GM23338 (cell line): ENCODE measurements at regions not wholly inside any gene's neighbourhood (a gene's known extent, or its start where the extent isn't known, plus 50 kb on each side); places are given as distances from the start of the nearest gene placed in this dataset.

Experiments used
- ATAC-seq: fragments of 200-7000 bp; cut with Tn5 transposase; 3 replicates; pipeline ENCODE4 v1.9.1; 2020
- DNase-seq: peaks from one replicate; pipeline ENCODE4 v3.0.0-alpha.2; 2015; ENCODE audit warnings: low spot score
- H2AFZ ChIP-seq: fragments of 200-600 bp; sonication (generic); 2 replicates; pipeline ENCODE4 v1.8.0; 2016; ENCODE audit warnings: antibody characterized with exemption, mild to moderate bottlenecking, moderate library complexity
- H3F3A ChIP-seq: fragments of 200-600 bp; sonication (generic); replicated peaks from 2 replicates; pipeline ENCODE4 v1.8.0; 2017; ENCODE audit warnings: antibody characterized with exemption, mixed run types, low read depth
- H3K27ac ChIP-seq: fragments of 200-600 bp; sonication (generic); 2 replicates; pipeline ENCODE4 v1.6.1; 2016; ENCODE audit warnings: low read depth
- H3K27me3 ChIP-seq: fragments of 200-600 bp; sonication (generic); 2 replicates; pipeline ENCODE4 v1.8.0; 2016; ENCODE audit warnings: mild to moderate bottlenecking, mixed run types, moderate library complexity; ENCODE audit not compliant: insufficient read depth
- H3K36me3 ChIP-seq: fragments of 200-600 bp; sonication (generic); 2 replicates; pipeline ENCODE4 v1.8.0; 2016; ENCODE audit warnings: mild to moderate bottlenecking; ENCODE audit not compliant: insufficient read depth
- H3K4me1 ChIP-seq: fragments of 200-600 bp; sonication (generic); 2 replicates; pipeline ENCODE4 v1.8.0; 2016; ENCODE audit warnings: mild to moderate bottlenecking, moderate library complexity; ENCODE audit not compliant: insufficient read depth
- H3K4me2 ChIP-seq: fragments of 200-600 bp; sonication (generic); 2 replicates; pipeline ENCODE4 v1.7.1; 2017; ENCODE audit warnings: mixed run types
- H3K4me3 ChIP-seq: fragments of 200-600 bp; sonication (generic); 2 replicates; pipeline ENCODE4 v1.6.1; 2016; ENCODE audit warnings: mixed run types
- H3K79me2 ChIP-seq: fragments of 200-600 bp; sonication (generic); replicated peaks from 2 replicates; pipeline ENCODE4 v1.8.0; 2017; ENCODE audit warnings: mild to moderate bottlenecking; ENCODE audit not compliant: insufficient read depth
- H3K9me2 ChIP-seq: fragments of 200-600 bp; sonication (generic); 2 replicates; pipeline ENCODE4 v1.8.0; 2017; ENCODE audit not compliant: insufficient read depth
- H4K20me1 ChIP-seq: fragments of 200-600 bp; sonication (generic); replicated peaks from 2 replicates; pipeline ENCODE4 v1.8.0; 2017; ENCODE audit warnings: mild to moderate bottlenecking; ENCODE audit not compliant: insufficient read depth
- H3K27ac Mint-ChIP-seq: 2 replicates; pipeline ENCODE4 v1.8.0; 2020; ENCODE audit warnings: inconsistent platforms, mild to moderate bottlenecking, moderate library complexity, mixed read lengths
- H3K27me3 Mint-ChIP-seq: 3 replicates; pipeline ENCODE4 v1.8.0; 2022; ENCODE audit warnings: low read depth, mild to moderate bottlenecking, moderate library complexity, mixed read lengths, inconsistent platforms; ENCODE audit not compliant: insufficient read depth, poor library complexity
- H3K36me3 Mint-ChIP-seq: 3 replicates; pipeline ENCODE4 v1.8.0; 2021; ENCODE audit warnings: low read depth, mild to moderate bottlenecking, inconsistent platforms, moderate library complexity, mixed read lengths
- H3K4me1 Mint-ChIP-seq: 3 replicates; pipeline ENCODE4 v1.8.0; 2020; ENCODE audit warnings: mild to moderate bottlenecking, inconsistent platforms, mixed read lengths
- H3K4me3 Mint-ChIP-seq: 3 replicates; pipeline ENCODE4 v1.8.0; 2021; ENCODE audit warnings: moderate library complexity, mild to moderate bottlenecking, inconsistent platforms, mixed read lengths
- H3K9me3 Mint-ChIP-seq: 3 replicates; pipeline ENCODE4 v1.8.0; 2020; ENCODE audit warnings: moderate library complexity, mild to moderate bottlenecking, inconsistent platforms, mixed read lengths
- CREB1 ChIP-seq: fragments of 250-450 bp; sonication (Bioruptor Pico); IDR thresholded peaks from 2 replicates; pipeline ENCODE4 v1.5.0; 2020; ENCODE audit warnings: low read depth, mild to moderate bottlenecking, moderate library complexity
- CTCF ChIP-seq, 2 experiments: fragments of 200-600 bp in 1 of 2; sonication (generic) in 1 of 2; conservative IDR thresholded peaks; 2 replicates each; pipeline versions ENCODE4 v1.5.1 to v1.6.1; 2016 to 2017; ENCODE audit warnings: antibody characterized with exemption in 2 of 2, low read depth in 2 of 2, mild to moderate bottlenecking in 2 of 2, moderate library complexity in 1 of 2
- EZH2 ChIP-seq: fragments of 200-600 bp; sonication (generic); IDR thresholded peaks from one replicate; pipeline ENCODE4 v1.8.0; 2017; ENCODE audit warnings: antibody characterized with exemption, mild to moderate bottlenecking, low read depth; ENCODE audit not compliant: unreplicated experiment
- EZH2phosphoT487 ChIP-seq: fragments of 200-600 bp; sonication (generic); IDR thresholded peaks from one replicate; pipeline ENCODE4 v1.8.1; 2018; ENCODE audit warnings: antibody characterized with exemption; ENCODE audit not compliant: unreplicated experiment
- JUNB ChIP-seq: IDR thresholded peaks from one replicate; pipeline ENCODE4 v1.6.1; 2016; ENCODE audit warnings: antibody characterized with exemption; ENCODE audit not compliant: unreplicated experiment
- POLR2AphosphoS5 ChIP-seq: IDR thresholded peaks from 2 replicates; pipeline ENCODE4 v1.6.1; 2016; ENCODE audit warnings: antibody characterized with exemption, low read depth
- REST ChIP-seq: IDR thresholded peaks from one replicate; pipeline ENCODE4 v1.6.1; 2018; ENCODE audit warnings: antibody characterized with exemption; ENCODE audit not compliant: unreplicated experiment
- ZNF114 ChIP-seq: fragments of 250-450 bp; sonication (Bioruptor Pico); IDR thresholded peaks from 2 replicates; pipeline ENCODE4 v1.5.0; 2020; ENCODE audit warnings: mild to moderate bottlenecking, moderate library complexity
- ZNF331 ChIP-seq: fragments of 250-450 bp; sonication (Bioruptor Pico); IDR thresholded peaks from 2 replicates; pipeline ENCODE4 v1.5.0; 2020; ENCODE audit warnings: low read depth, mild to moderate bottlenecking, moderate library complexity
- TF ChIP-seq, protein P1 (sequence below): fragments of 250-450 bp; sonication (Bioruptor Pico); IDR thresholded peaks from 2 replicates; pipeline ENCODE4 v1.5.0; 2020; ENCODE audit warnings: mild to moderate bottlenecking, moderate library complexity

- no peaks in the 10 kb centered on the region for H3K27me3 ChIP-seq
- H3K27ac ChIP-seq, result no peak overlapping the region
- H3K79me2 ChIP-seq, result no peaks in the 10 kb centered on the region
- no peaks in the 10 kb centered on the region for H3F3A ChIP-seq
- Mint-ChIP-seq H3K36me3 (peaks cover 3% of the 10 kb centered on the region; the same call in 2 of the 3 replicates), H3K27ac (no peak overlapping the region), H3K27me3 (no peaks in the 10 kb centered on the region), H3K4me3 (no peak overlapping the region), H3K9me3 (peaks cover 22% of the 10 kb centered on the region), H3K4me1 (peaks cover 10% of the 10 kb centered on the region)
- peak overlapping the region; percentile 74; the same call in 1 of the 2 replicates for H2AFZ ChIP-seq
- no peaks in the 10 kb centered on the region for H3K9me2 ChIP-seq
- no peaks in the 10 kb centered on the region for H3K4me1 ChIP-seq
- TF ChIP-seq CREB1 (CRISPR knock-in tag), result no peak
- no peak for TF ChIP-seq POLR2AphosphoS5
- no peak for TF ChIP-seq JUNB
- no peak for TF ChIP-seq EZH2
- TF ChIP-seq, protein P1, sequence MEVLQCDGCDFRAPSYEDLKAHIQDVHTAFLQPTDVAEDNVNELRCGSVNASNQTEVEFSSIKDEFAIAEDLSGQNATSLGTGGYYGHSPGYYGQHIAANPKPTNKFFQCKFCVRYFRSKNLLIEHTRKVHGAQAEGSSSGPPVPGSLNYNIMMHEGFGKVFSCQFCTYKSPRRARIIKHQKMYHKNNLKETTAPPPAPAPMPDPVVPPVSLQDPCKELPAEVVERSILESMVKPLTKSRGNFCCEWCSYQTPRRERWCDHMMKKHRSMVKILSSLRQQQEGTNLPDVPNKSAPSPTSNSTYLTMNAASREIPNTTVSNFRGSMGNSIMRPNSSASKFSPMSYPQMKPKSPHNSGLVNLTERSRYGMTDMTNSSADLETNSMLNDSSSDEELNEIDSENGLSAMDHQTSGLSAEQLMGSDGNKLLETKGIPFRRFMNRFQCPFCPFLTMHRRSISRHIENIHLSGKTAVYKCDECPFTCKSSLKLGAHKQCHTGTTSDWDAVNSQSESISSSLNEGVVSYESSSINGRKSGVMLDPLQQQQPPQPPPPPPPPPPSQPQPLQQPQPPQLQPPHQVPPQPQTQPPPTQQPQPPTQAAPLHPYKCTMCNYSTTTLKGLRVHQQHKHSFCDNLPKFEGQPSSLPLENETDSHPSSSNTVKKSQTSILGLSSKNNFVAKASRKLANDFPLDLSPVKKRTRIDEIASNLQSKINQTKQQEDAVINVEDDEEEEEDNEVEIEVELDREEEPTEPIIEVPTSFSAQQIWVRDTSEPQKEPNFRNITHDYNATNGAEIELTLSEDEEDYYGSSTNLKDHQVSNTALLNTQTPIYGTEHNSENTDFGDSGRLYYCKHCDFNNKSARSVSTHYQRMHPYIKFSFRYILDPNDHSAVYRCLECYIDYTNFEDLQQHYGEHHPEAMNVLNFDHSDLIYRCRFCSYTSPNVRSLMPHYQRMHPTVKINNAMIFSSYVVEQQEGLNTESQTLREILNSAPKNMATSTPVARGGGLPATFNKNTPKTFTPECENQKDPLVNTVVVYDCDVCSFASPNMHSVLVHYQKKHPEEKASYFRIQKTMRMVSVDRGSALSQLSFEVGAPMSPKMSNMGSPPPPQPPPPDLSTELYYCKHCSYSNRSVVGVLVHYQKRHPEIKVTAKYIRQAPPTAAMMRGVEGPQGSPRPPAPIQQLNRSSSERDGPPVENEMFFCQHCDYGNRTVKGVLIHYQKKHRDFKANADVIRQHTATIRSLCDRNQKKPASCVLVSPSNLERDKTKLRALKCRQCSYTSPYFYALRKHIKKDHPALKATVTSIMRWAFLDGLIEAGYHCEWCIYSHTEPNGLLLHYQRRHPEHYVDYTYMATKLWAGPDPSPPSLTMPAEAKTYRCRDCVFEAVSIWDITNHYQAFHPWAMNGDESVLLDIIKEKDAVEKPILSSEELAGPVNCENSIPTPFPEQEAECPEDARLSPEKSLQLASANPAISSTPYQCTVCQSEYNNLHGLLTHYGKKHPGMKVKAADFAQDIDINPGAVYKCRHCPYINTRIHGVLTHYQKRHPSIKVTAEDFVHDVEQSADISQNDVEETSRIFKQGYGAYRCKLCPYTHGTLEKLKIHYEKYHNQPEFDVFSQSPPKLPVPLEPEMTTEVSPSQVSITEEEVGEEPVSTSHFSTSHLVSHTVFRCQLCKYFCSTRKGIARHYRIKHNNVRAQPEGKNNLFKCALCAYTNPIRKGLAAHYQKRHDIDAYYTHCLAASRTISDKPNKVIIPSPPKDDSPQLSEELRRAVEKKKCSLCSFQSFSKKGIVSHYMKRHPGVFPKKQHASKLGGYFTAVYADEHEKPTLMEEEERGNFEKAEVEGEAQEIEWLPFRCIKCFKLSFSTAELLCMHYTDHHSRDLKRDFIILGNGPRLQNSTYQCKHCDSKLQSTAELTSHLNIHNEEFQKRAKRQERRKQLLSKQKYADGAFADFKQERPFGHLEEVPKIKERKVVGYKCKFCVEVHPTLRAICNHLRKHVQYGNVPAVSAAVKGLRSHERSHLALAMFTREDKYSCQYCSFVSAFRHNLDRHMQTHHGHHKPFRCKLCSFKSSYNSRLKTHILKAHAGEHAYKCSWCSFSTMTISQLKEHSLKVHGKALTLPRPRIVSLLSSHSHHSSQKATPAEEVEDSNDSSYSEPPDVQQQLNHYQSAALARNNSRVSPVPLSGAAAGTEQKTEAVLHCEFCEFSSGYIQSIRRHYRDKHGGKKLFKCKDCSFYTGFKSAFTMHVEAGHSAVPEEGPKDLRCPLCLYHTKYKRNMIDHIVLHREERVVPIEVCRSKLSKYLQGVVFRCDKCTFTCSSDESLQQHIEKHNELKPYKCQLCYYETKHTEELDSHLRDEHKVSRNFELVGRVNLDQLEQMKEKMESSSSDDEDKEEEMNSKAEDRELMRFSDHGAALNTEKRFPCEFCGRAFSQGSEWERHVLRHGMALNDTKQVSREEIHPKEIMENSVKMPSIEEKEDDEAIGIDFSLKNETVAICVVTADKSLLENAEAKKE, result no peak
- TF ChIP-seq EZH2phosphoT487, result no peak
- TF ChIP-seq REST, result no peak
- no peak for TF ChIP-seq ZNF331 (CRISPR knock-in tag)
- TF ChIP-seq ZNF114, result no peak
- no peak for TF ChIP-seq CTCF (conservative IDR thresholded peaks at IDR 0.05; ENCODE audit: low read depth in 2 of 2)
- DNase-seq (no peak), ATAC-seq (no peak)
- H3K4me2 ChIP-seq, result no peak overlapping the region
- H3K4me3 ChIP-seq, result no peak overlapping the region
- H3K36me3 ChIP-seq, result no peaks in the 10 kb centered on the region
- H4K20me1 ChIP-seq, result no peaks in the 10 kb centered on the region
Observed at GRCh38 chr7:3158341-3158760, 114.7 kb upstream of the CARD11 start.
